Hippocampal formation (tissue), 2 donors: ENCODE measurements at regions not wholly inside any gene's neighbourhood (a gene's known extent, or its start where the extent isn't known, plus 50 kb on each side); places are given as distances from the start of the nearest gene placed in this dataset.
"Not testable (repeated sequence)": the region's sequence is repeated elsewhere in the genome, so short reads cannot be mapped to it uniquely, and the experiment has no call there.

ENCODE experiments used
- DNase-seq, 2 donors: peaks; one replicate each; lab custom pipeline; 2025; lab: John Stamatoyannopoulos, UW

DNA sequence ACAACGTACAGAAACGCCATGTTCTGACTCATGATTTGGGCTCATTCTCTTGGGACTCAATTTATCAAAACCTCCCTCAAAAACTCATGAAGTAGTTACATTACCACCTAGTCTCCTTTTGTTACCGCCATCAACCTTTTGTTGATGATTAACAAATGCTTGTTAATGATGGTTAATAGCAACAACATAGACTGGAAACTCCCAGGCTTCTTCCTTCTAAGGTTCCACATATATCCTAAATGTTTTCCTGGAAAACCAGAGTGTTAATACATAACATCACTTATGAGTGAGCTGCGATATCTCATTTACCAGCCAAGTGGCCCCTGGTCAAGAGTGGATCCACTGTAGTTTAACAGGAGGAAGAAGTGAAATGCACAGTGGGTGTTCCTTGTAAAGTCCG is 176.3 kb downstream of the ERMARD start:
- DNase-seq: no peak

DNA sequence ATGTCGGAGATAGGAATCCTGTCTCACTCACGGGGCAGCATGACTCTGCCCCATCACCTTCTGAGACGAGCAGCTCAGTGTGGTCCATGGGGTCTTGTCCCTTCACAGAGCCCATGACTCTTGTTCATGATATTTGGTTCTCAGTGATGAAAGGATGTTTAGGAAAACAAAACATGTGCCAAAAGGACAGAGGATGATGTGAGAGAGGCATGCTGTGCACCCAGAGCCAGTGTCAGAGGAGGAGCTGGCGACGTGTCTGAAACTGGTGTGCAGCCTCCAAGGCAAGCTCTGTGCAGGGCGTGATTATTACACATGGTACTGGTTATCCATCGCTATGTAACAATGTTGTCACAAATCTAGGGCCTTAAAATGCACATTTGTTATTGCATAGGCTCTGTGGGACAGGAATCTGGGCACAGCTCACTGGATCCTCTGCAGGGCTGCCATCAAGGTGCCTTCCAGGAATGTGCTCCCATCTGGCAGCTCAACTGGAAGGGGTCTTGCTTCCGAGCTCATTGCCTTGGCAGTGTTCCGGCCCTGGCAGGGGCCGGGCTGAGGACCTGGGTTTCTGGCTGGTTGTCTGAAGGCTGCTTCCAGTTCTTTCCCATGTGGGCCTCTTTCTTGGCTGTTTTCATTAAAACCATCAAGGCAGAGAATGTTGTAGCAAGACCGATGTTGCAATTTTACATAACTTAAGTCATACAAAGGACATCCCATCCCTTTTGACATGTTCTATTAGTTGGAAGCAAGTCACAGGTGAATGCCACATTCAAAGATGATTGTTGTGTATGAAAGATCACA is 175.4 kb downstream of the ERMARD start:
- no peak for DNase-seq

DNA sequence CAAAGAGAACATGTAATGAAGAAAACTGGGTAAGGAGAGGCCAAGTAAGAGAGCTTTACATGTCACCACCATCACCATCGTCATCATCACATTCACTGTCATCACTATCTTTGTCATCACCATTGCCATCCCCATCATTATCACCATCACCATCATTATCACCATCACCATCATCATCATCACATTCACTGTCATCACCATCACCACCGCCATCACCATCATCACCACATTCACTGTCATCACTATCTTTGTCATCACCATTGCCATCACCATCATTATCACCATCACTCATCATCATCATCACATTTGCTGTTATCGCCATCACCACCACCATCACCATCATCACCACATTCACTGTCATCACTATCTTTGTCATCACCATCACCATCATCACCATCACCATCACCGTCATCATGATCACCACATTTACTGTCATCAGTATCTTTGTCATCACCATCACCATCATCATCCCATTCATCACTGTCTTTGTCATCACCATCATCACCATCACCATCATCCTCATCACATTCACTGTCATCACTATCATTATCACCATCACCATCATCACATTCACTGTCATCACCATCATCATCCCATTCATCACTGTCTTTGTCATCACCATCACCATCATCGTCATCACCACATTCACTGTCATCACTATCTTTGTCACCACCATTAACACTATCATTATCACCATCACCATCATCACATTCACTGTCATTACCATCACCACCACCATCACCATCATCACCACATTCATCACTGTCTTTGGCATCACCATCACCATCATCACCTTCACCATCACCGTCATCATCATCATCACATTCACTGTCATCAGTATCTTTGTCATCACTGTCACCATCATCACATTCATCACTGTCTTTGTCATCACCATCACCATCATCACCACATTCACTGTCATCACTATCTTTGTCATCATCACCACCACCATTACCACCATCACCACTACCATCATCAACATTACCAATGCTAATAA is 172.3 kb downstream of the ERMARD start:
- no peak for DNase-seq

DNA sequence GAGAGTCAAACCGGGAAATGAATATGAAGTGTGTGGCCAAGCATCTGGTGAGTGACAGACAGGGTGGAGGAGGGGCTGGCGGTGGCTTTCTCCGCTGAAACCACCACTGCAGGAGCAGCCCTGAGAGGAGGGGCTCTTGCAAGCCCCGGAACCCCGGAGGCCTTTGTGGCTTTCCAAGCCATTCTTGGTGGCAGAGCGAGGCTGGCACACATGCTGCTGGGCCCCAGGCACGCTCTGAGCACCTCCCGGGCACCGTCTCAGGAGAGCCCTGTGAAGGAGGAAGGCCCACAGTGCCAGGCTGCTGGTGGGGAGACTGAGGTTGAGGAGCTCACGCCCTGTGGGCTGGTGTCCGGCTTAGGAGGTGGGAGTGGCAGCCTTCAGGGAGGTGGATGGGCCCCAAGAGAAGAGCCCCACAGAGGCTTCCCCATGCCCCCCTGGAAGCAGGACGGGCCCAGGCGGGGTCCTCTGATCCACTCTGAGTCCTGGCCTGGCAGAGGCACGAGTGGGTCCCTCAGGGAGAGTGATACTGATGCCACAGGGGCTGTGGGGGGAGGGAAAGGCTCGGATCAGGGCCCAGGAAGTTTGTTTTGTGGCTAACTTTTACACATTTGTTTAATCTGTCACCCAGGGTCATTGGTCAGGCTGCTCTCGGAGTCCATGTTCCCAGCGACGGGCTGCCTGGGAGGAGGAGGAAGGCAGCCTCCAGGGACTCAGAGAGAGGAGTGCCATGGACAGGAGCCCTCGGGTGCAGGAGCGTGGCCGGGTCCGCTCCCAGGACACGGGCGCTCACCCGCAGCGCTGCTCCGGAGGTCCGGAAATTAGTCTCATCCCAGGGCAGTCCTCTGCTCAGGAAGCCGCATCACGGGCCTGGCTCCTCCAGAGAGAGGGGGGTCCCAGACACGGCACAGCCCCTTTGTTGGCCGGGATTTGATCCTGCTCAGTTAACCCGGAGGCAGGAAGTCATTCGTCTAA is 170.7 kb downstream of the ERMARD start:
- no peak for DNase-seq

GRCh38 chr6:169921217-169921616 is 169.8 kb downstream of the ERMARD start:
- no peak for DNase-seq

DNA sequence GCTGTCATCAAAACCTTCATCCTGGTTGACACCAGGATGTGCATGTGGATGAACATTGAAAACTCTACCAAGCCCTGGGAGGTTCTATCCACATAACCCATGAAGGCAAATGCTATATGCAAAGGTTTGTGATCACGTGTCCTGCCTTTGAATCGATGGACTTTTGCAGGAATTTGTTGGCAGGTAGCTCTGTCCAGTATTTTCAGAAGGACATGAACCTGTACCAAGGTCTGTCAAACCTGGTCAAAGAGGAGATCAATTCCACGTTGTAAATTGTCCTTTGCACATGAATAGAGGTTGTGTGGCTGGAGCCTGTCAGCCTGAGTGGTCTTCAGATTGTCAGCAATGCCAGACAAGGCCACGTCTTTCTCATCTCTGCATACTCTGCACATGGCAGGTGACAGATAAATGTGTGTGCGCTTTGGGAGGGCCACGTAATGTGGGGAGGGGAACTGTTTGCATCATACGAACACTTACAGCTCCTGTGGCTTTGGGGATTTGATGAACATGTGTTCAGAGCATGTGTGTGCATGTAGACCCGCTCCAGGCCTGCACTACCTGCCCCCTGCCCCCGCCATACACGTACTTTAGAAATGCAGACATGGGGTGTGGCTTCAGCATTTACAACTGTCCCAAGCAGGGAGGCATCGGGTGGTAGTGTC is 169.1 kb downstream of the ERMARD start:
- DNase-seq: no peak

- no peak for DNase-seq
Observed at GRCh38 chr6:169918954-169919549, 167.6 kb downstream of the ERMARD start.

DNA sequence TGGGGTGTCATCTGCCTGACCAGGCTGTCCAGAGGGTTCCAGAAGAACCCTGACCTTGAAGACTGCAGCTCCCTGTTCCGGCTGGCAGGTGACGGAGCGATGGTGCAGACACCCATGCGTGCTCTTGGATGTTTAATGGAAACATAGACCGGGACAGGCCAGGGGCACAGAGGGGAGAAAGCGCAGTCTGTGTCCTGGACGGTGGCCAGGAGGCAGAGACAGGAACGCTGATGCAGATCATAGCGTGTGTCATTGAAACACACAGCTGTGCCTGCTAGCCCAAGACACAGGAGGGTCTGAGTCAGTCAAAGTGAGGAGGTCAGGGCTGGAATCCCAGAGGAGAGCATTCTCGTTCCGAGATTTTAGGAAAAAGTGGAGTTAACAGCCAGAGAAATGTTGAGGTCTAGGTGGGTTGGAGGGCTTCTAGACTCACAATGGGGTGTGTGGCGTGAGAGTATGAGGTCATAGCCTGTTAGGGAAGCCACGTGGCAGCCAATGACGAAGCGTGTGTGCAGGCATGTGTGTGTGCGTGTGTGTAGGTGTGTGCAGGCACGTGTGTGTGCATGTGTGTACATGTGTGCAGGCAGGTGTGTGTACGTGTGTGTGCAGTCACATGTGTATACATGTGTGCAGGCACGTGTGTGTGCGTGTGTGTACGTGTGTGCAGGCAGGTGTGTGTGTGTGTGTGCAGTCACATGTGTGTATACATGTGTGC is 167.0 kb downstream of the ERMARD start:
- DNase-seq: no peak

GRCh38 chr6:169917153-169917552 is 165.7 kb downstream of the ERMARD start:
- DNase-seq: no peak

DNA sequence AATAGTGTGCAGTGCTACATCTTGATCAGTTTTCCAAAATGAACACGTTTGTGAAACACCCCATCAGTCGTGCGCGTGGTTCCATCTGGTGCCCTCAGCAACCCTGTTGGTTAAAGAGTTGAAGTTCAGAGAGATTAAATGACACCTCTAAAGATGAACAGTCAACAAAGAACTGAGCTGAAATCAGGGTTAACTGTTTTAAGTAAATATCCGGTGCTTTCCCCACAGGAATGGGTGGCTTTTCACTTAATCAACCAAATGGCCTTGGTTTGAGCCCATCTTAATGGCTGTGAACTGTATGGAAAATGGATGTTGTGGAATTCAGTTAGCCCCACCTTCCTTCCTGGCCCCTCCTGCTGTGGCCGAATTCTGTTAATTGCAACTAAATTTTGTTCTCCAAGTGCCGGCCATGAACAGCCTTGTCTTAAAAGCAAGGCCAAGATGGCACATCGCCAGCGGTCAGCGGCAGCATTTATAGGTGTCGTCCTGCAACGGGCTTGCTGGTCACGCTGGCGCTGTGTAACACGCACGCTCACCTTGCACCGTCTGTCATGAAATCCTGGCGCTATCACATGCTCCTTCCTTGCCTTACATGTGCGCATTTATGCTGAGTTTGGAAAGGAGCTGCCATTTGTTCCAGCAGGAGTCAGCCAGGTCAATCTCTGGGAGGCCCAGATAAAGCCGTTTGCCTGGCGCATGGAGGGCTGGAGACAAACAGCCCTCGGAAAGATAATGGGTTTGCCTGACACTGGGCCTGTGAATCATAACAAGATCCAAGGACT is 164.5 kb downstream of the ERMARD start:
- no peak for DNase-seq

DNA sequence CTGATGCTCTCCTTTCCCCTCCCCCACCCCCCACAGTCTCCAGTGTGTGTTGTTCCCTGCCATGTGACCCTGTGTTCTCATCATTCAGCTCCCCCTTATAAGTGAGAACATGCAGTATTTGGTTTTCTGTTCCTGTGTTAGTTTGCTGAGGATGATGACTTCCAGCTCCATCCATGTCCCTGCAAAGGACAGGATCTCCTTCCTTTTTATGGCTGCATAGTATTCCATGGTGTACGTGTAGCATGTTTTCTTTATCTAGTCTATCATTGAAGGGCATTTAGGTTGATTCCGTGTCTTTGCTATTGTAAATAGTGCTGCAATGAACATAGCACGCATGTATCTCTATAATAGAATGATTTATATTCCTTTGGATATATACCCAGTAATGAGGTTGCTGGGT is 162.3 kb downstream of the ERMARD start:
- DNase-seq: not testable (repeated sequence)

- no peak for DNase-seq
Observed at GRCh38 chr6:169913096-169913638, 161.7 kb downstream of the ERMARD start.

- no peak for DNase-seq
Observed at GRCh38 chr6:169912266-169913095, 161.1 kb downstream of the ERMARD start.

- no peak for DNase-seq
Observed at GRCh38 chr6:169911264-169912263, 160.1 kb downstream of the ERMARD start.

DNA sequence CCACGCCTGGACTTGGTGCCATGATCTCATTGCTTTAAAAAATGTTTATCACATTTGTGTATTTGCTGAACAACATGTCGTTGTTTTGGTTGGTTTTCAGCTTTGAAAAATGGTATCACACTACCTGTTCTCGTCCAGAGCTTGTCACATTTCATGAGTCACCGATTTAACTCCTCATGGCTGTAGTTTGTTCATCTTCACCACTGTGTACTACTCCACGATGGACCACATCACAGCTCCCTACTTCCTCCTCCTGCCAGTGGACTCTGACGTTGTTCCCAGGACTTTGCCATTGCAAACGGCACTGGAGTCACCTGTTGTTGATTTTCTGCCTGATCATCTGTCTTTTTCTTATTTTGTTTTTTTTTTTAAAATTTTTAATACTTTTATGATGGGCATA is 157.7 kb downstream of the ERMARD start:
- no peak for DNase-seq

- no peak for DNase-seq
Observed at GRCh38 chr6:169908403-169908933, 157.0 kb downstream of the ERMARD start.
